HEK293T (cell line): ENCODE measurements at regions not wholly inside any gene's neighbourhood (a gene's known extent, or its start where the extent isn't known, plus 50 kb on each side); places are given as distances from the start of the nearest gene placed in this dataset.

Experiments used
- ARNT ChIP-seq: fragments of 450-650 bp; IDR thresholded peaks from 2 replicates; pipeline ENCODE4 v1.6.1; 2017; ENCODE audit warnings: mild to moderate bottlenecking
- BHLHE40 ChIP-seq: fragments of 450-650 bp; IDR thresholded peaks from 2 replicates; pipeline ENCODE4 v1.6.1; 2016; ENCODE audit warnings: mild to moderate bottlenecking, moderate library complexity, borderline replicate concordance
- CTBP1 ChIP-seq: fragments of 450-650 bp; IDR thresholded peaks from 2 replicates; pipeline ENCODE4 v1.6.1; 2016; ENCODE audit warnings: borderline replicate concordance
- ELF4 ChIP-seq: fragments of 450-650 bp; IDR thresholded peaks from 2 replicates; pipeline ENCODE4 v1.6.1; 2017; ENCODE audit warnings: antibody characterized with exemption
- FOXK2 ChIP-seq: fragments of 450-650 bp; IDR thresholded peaks from 2 replicates; pipeline ENCODE4 v1.6.1; 2016; ENCODE audit warnings: mild to moderate bottlenecking
- SP1 ChIP-seq: fragments of 450-650 bp; IDR thresholded peaks from 2 replicates; pipeline ENCODE4 v1.6.1; 2017

DNA sequence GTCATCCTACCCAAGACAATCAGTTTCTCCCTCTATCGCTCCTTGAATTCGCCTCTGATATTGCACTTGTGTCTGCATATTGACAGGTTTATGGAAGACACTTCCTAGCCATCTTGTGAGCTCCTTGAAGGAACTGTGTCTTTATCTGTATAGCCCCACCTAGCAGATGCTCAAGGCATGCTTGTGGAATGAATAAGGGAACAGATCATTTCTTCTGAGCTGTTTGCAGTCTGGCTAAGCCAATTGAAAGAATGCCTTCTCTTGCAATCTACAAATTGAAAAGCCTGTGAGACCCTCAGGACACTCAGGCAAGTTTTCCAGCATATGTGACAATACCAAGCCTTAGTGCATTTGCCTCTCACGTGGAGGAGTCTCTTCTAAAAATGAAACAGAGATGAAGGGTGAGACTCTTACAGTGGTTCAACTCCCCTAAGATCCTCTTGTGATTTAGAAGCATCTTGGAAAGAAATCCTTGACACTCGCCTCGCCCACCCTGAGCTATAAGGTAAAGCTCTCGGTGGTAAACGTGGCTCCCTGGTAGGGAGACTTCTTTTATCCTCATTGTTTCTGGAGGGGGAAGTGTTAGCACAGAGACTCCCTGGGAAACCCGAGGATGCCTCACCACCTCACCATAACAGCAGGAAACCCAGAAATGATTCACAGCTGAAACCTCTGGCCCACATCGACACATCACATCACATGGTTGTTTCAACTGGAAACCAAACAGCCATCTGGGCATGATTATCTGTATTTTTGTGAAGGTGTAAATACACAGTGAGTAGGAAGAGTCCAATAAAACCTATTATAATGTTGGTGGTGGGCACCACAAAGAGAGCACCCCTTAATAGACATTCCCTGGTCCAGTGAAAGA lies 112.3 kb upstream of the BCL2L14 start:
- TF ChIP-seq ELF4 (no peak), BHLHE40 (no peak), FOXK2 (no peak), ARNT (no peak), CTBP1 (no peak), SP1 (no peak)
